ENCODE measurements at regions not wholly inside any gene's neighbourhood (a gene's known extent, or its start where the extent isn't known, plus 50 kb on each side); places are given as distances from the start of the nearest gene placed in this dataset.

- Histone ChIP-seq H3K9me3 (ENCODE audit: insufficient read depth, low read depth) (no peaks in the 10 kb centered on the region; the same call in 1 of the 2 replicates), H3K79me2 (ENCODE audit: low read depth) (no peaks in the 10 kb centered on the region), H3K27ac (no peak overlapping the region), H3K4me2 (no peak overlapping the region), H3K4me1 (replicated peaks; ENCODE audit: insufficient read depth) (no peaks in the 10 kb centered on the region), H3F3A (ENCODE audit: insufficient read depth, low read depth) (no peaks in the 10 kb centered on the region), H2AFZ (no peak overlapping the region; the same call in 1 of the 2 replicates), H3K27me3 (ENCODE audit: insufficient read depth, low read depth) (no peaks in the 10 kb centered on the region), H3K4me3 (no peak overlapping the region), H3K9me2 (ENCODE audit: insufficient read depth) (peaks cover 7% of the 10 kb centered on the region; the same call in 1 of the 2 replicates), H4K20me1 (ENCODE audit: insufficient read depth) (no peaks in the 10 kb centered on the region), H3K36me3 (ENCODE audit: low read depth) (no peaks in the 10 kb centered on the region)
- intact Hi-C loops (cut with micrococcal nuclease; ENCODE audit: unreplicated experiment) = no loop called here
- TF ChIP-seq CTCF (conservative IDR thresholded peaks at IDR 0.05) (no peak), EZH2 (IDR thresholded peaks at IDR 0.05; ENCODE audit: low read depth) (no peak)
- no peak for DNase-seq
- BruUV-seq (replicated peaks) = no TSS peak
- CTCF ChIA-PET = no interaction called here
- POLR2A ChIA-PET (ENCODE audit: unreplicated experiment) = interaction anchor here (0.6 to 0.7 kb wide), 2 partner anchors 30 to 189 kb away, joined by 3 to 5 read pairs; no protein-coding TSS in a partner anchor
These were observed 536.7 kb upstream of the ARGLU1 start for GRCh38 chr13:107104631-107105030.

- no peak for DNase-seq
- Histone ChIP-seq H3F3A (ENCODE audit: insufficient read depth, low read depth) (no peaks in the 10 kb centered on the region), H3K27me3 (ENCODE audit: insufficient read depth, low read depth) (no peaks in the 10 kb centered on the region), H3K9me3 (ENCODE audit: insufficient read depth, low read depth) (no peaks in the 10 kb centered on the region; the same call in 1 of the 2 replicates), H2AFZ (no peak overlapping the region), H3K79me2 (ENCODE audit: low read depth) (no peaks in the 10 kb centered on the region), H3K4me1 (replicated peaks; ENCODE audit: insufficient read depth) (no peaks in the 10 kb centered on the region), H3K9me2 (ENCODE audit: insufficient read depth) (peaks cover 7% of the 10 kb centered on the region; the same call in 1 of the 2 replicates), H3K4me2 (no peak overlapping the region), H4K20me1 (ENCODE audit: insufficient read depth) (no peaks in the 10 kb centered on the region), H3K4me3 (no peak overlapping the region), H3K27ac (no peak overlapping the region), H3K36me3 (ENCODE audit: low read depth) (no peaks in the 10 kb centered on the region)
- CTCF ChIA-PET = no interaction called here
- TF ChIP-seq EZH2 (IDR thresholded peaks at IDR 0.05; ENCODE audit: low read depth) (no peak), CTCF (conservative IDR thresholded peaks at IDR 0.05) (no peak)
- POLR2A ChIA-PET (ENCODE audit: unreplicated experiment) = no interaction called here
- intact Hi-C loops (cut with micrococcal nuclease; ENCODE audit: unreplicated experiment) = no loop called here
- no TSS peak for BruUV-seq (replicated peaks)
These were observed 534.7 kb upstream of the ARGLU1 start for GRCh38 chr13:107102676-107103075.

- Histone ChIP-seq H3K4me1 (replicated peaks; ENCODE audit: insufficient read depth) (no peaks in the 10 kb centered on the region), H3F3A (ENCODE audit: insufficient read depth, low read depth) (no peaks in the 10 kb centered on the region), H3K9me3 (ENCODE audit: insufficient read depth, low read depth) (no peaks in the 10 kb centered on the region; the same call in 1 of the 2 replicates), H3K27me3 (ENCODE audit: insufficient read depth, low read depth) (no peaks in the 10 kb centered on the region), H4K20me1 (ENCODE audit: insufficient read depth) (no peaks in the 10 kb centered on the region), H3K4me3 (no peak overlapping the region), H3K27ac (no peak overlapping the region), H3K9me2 (ENCODE audit: insufficient read depth) (no peaks in the 10 kb centered on the region), H3K4me2 (no peak overlapping the region), H3K36me3 (ENCODE audit: low read depth) (no peaks in the 10 kb centered on the region), H2AFZ (no peak overlapping the region), H3K79me2 (ENCODE audit: low read depth) (no peaks in the 10 kb centered on the region)
- no TSS peak for BruUV-seq (replicated peaks)
- POLR2A ChIA-PET (ENCODE audit: unreplicated experiment) = no interaction called here
- CTCF ChIA-PET = no interaction called here
- no peak for TF ChIP-seq EZH2 (IDR thresholded peaks at IDR 0.05; ENCODE audit: low read depth)
- intact Hi-C loops (cut with micrococcal nuclease; ENCODE audit: unreplicated experiment) = no loop called here
- no peak for DNase-seq
These were observed 531.7 kb upstream of the ARGLU1 start for GRCh38 chr13:107099661-107100060.

DNA sequence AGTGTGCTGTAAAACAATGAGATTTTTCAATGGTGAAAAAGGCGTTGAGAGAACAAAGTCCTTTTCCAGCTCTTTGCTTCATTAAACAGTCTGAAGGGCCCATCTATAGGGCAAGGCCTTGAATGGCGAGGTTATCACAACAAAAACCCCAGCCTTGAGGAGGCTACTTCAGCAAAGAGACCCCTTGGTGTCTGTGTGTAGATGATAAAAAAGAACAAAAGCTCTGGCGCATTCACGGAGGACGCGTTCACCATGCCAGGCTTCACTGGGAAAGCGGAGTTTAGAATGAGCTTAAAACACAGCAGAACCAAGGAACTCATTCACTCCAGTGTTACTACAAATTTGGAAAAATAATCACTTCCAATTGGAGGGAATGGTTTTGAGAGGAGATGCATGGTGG lies 530.0 kb upstream of the ARGLU1 start:
- Histone ChIP-seq H3K4me3 (no peak overlapping the region), H3K9me3 (ENCODE audit: insufficient read depth, low read depth) (no peaks in the 10 kb centered on the region), H3K4me2 (no peak overlapping the region), H3K36me3 (ENCODE audit: low read depth) (no peaks in the 10 kb centered on the region), H3F3A (ENCODE audit: insufficient read depth, low read depth) (no peaks in the 10 kb centered on the region), H3K27ac (no peak overlapping the region), H2AFZ (no peak overlapping the region), H3K9me2 (ENCODE audit: insufficient read depth) (no peaks in the 10 kb centered on the region), H3K79me2 (ENCODE audit: low read depth) (no peaks in the 10 kb centered on the region), H3K27me3 (ENCODE audit: insufficient read depth, low read depth) (no peaks in the 10 kb centered on the region), H4K20me1 (ENCODE audit: insufficient read depth) (no peaks in the 10 kb centered on the region), H3K4me1 (replicated peaks; ENCODE audit: insufficient read depth) (no peaks in the 10 kb centered on the region)
- BruUV-seq (replicated peaks) = no TSS peak
- intact Hi-C loops (cut with micrococcal nuclease; ENCODE audit: unreplicated experiment) = no loop called here
- no peak for DNase-seq
- no peak for TF ChIP-seq CTCF (conservative IDR thresholded peaks at IDR 0.05)
- no peak for TF ChIP-seq EZH2 (IDR thresholded peaks at IDR 0.05; ENCODE audit: low read depth)
- ChIA-PET CTCF (no interaction called here), POLR2A (ENCODE audit: unreplicated experiment) (no interaction called here)
